ENCODE measurements at regions not wholly inside any gene's neighbourhood (a gene's known extent, or its start where the extent isn't known, plus 50 kb on each side); places are given as distances from the start of the nearest gene placed in this dataset.
A peak's percentile ranks its signal among the peaks of the same experiment; 100 is the strongest.

DNA sequence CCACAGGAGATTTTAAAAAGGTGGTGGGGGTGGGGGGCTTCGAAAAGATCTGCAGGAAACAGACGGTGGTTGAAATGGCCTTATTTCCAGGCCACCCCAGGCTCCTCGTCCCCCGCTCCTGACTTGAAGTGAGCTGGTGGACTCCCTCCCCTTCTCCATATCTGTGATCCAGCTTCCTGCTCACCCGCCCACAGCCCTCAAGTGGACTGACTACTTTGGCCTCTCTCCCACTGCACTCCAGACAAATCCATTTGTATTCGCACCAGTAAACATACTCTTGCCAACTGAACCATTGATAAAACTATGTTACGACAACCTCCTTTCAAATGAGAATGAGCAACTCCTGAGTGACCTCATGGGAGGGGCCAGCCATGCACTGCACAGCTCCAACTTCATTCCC is 259.5 kb downstream of the COL4A1 start:
- 14% methylated on average over 7 of the region's 7 CpGs for WGBS
- no peaks in the 10 kb centered on the region for H3K36me3 ChIP-seq (ENCODE audit: control insufficient read depth in 4 of 4, insufficient read depth in 3 of 4, low read depth in 1 of 4, low read length in 3 of 4)
- H3K4me1 ChIP-seq (ENCODE audit: control insufficient read depth in 4 of 4, insufficient read depth in 4 of 4, low read length in 3 of 4): peaks cover 10 to 20% (median 15%) of the 10 kb centered on the region in 4 donors
- no peak overlapping the region for H3K4me3 ChIP-seq (ENCODE audit: low read depth in 1 of 3, low read length in 3 of 3)
- H3K27ac ChIP-seq (ENCODE audit: low read depth in 1 of 2, low read length in 2 of 2): peak overlapping the region; percentile 16 to 42
- H3K9ac ChIP-seq (ENCODE audit: low read depth in 1 of 2, low read length in 2 of 2): peak overlapping the region in 1 of 2 donors; percentile 63
- H3K27me3 ChIP-seq (ENCODE audit: control insufficient read depth in 4 of 4, insufficient read depth in 4 of 4, low read length in 3 of 4): no peaks in the 10 kb centered on the region
- H3K9me3 ChIP-seq (ENCODE audit: control insufficient read depth in 4 of 4, low read length in 3 of 4): no peaks in the 10 kb centered on the region
- no peak for DNase-seq (ENCODE audit: low spot score)
- TF ChIP-seq JUND (IDR thresholded peaks at IDR 0.05) (peak; percentile 63 to 88), HNF4G (IDR thresholded peaks at IDR 0.05) (peak; percentile 67), SP1 (IDR thresholded peaks at IDR 0.05) (peak; percentile 90), FOXA2 (IDR thresholded peaks at IDR 0.05) (peak; percentile 63), TAF1 (conservative IDR thresholded peaks at IDR 0.05) (peak; percentile 79), RXRA (IDR thresholded peaks at IDR 0.05) (peak; percentile 86 to 93), NR2F2 (IDR thresholded peaks at IDR 0.05) (peak; percentile 66), HNF4A (conservative IDR thresholded peaks at IDR 0.05) (peak; percentile 85 to 91), FOXA1 (IDR thresholded peaks at IDR 0.05) (peak; percentile 78), RAD21 (IDR thresholded peaks at IDR 0.05) (peak; percentile 70 to 77), EGR1 (IDR thresholded peaks at IDR 0.05; ENCODE audit: low read depth in 2 of 2) (peak in 1 of 2 donors; percentile 79), GABPA (IDR thresholded peaks at IDR 0.05 in 1 of 2, conservative IDR thresholded peaks at IDR 0.05 in 1 of 2) (peak; percentile 7 to 43), YY1 (IDR thresholded peaks at IDR 0.05) (peak; percentile 84)
- TF ChIP-seq, protein P1, sequence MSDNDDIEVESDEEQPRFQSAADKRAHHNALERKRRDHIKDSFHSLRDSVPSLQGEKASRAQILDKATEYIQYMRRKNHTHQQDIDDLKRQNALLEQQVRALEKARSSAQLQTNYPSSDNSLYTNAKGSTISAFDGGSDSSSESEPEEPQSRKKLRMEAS (IDR thresholded peaks at IDR 0.05): peak; percentile 71
- TF ChIP-seq, protein P2, sequence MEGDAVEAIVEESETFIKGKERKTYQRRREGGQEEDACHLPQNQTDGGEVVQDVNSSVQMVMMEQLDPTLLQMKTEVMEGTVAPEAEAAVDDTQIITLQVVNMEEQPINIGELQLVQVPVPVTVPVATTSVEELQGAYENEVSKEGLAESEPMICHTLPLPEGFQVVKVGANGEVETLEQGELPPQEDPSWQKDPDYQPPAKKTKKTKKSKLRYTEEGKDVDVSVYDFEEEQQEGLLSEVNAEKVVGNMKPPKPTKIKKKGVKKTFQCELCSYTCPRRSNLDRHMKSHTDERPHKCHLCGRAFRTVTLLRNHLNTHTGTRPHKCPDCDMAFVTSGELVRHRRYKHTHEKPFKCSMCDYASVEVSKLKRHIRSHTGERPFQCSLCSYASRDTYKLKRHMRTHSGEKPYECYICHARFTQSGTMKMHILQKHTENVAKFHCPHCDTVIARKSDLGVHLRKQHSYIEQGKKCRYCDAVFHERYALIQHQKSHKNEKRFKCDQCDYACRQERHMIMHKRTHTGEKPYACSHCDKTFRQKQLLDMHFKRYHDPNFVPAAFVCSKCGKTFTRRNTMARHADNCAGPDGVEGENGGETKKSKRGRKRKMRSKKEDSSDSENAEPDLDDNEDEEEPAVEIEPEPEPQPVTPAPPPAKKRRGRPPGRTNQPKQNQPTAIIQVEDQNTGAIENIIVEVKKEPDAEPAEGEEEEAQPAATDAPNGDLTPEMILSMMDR (IDR thresholded peaks at IDR 0.05; ENCODE audit: low read depth, low read length, missing input control): no peak
- TF ChIP-seq, protein P3, sequence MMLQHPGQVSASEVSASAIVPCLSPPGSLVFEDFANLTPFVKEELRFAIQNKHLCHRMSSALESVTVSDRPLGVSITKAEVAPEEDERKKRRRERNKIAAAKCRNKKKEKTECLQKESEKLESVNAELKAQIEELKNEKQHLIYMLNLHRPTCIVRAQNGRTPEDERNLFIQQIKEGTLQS (IDR thresholded peaks at IDR 0.05): peak; percentile 69
- TF ChIP-seq, protein P4, sequence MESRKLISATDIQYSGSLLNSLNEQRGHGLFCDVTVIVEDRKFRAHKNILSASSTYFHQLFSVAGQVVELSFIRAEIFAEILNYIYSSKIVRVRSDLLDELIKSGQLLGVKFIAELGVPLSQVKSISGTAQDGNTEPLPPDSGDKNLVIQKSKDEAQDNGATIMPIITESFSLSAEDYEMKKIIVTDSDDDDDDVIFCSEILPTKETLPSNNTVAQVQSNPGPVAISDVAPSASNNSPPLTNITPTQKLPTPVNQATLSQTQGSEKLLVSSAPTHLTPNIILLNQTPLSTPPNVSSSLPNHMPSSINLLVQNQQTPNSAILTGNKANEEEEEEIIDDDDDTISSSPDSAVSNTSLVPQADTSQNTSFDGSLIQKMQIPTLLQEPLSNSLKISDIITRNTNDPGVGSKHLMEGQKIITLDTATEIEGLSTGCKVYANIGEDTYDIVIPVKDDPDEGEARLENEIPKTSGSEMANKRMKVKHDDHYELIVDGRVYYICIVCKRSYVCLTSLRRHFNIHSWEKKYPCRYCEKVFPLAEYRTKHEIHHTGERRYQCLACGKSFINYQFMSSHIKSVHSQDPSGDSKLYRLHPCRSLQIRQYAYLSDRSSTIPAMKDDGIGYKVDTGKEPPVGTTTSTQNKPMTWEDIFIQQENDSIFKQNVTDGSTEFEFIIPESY (IDR thresholded peaks at IDR 0.05): peak; percentile 72
- TF ChIP-seq, protein P5, sequence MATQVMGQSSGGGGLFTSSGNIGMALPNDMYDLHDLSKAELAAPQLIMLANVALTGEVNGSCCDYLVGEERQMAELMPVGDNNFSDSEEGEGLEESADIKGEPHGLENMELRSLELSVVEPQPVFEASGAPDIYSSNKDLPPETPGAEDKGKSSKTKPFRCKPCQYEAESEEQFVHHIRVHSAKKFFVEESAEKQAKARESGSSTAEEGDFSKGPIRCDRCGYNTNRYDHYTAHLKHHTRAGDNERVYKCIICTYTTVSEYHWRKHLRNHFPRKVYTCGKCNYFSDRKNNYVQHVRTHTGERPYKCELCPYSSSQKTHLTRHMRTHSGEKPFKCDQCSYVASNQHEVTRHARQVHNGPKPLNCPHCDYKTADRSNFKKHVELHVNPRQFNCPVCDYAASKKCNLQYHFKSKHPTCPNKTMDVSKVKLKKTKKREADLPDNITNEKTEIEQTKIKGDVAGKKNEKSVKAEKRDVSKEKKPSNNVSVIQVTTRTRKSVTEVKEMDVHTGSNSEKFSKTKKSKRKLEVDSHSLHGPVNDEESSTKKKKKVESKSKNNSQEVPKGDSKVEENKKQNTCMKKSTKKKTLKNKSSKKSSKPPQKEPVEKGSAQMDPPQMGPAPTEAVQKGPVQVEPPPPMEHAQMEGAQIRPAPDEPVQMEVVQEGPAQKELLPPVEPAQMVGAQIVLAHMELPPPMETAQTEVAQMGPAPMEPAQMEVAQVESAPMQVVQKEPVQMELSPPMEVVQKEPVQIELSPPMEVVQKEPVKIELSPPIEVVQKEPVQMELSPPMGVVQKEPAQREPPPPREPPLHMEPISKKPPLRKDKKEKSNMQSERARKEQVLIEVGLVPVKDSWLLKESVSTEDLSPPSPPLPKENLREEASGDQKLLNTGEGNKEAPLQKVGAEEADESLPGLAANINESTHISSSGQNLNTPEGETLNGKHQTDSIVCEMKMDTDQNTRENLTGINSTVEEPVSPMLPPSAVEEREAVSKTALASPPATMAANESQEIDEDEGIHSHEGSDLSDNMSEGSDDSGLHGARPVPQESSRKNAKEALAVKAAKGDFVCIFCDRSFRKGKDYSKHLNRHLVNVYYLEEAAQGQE (IDR thresholded peaks at IDR 0.05): peak; percentile 82
